ENCODE measurements at regions not wholly inside any gene's neighbourhood (a gene's known extent, or its start where the extent isn't known, plus 50 kb on each side); places are given as distances from the start of the nearest gene placed in this dataset.
"Not testable (repeated sequence)": the region's sequence is repeated elsewhere in the genome, so short reads cannot be mapped to it uniquely, and the experiment has no call there.

GRCh38 chr4:181021213-181021612 is 1222.0 kb upstream of the TENM3 start:
- no peaks in the 10 kb centered on the region for H3K27me3 ChIP-seq (ENCODE audit: insufficient read depth, low read length)
- H3K9me3 Mint-ChIP-seq (ENCODE audit: unreplicated experiment), result no peaks in the 10 kb centered on the region
- no peak overlapping the region for H3K4me2 ChIP-seq (ENCODE audit: low read length)
- H3K4me1 ChIP-seq (ENCODE audit: insufficient read depth, low read length), result no peaks in the 10 kb centered on the region
- no peak overlapping the region for H3K9ac ChIP-seq (ENCODE audit: low read length)
- DNase-seq (ENCODE audit: low read depth), result no peak
- H3K36me3 ChIP-seq (ENCODE audit: insufficient read depth, low read length), result no peaks in the 10 kb centered on the region
- H3K4me3 ChIP-seq (ENCODE audit: insufficient read depth, low read depth, low read length), result no peak overlapping the region
- H3K9me3 ChIP-seq (ENCODE audit: insufficient read depth, low read depth, low read length), result no peaks in the 10 kb centered on the region
- H3K27ac ChIP-seq (ENCODE audit: low read depth, low read length), result no peak overlapping the region
- peaks cover 4% of the 10 kb centered on the region for H3K4me1 Mint-ChIP-seq (ENCODE audit: low read depth, unreplicated experiment)
- H3K4me3 Mint-ChIP-seq (ENCODE audit: unreplicated experiment), result no peak overlapping the region
- no peaks in the 10 kb centered on the region for H3K79me2 ChIP-seq (ENCODE audit: insufficient read depth, low read length)
- FAIRE-seq, result no peak
- H2AFZ ChIP-seq (ENCODE audit: low read depth, low read length), result no peak overlapping the region
- no peak for TF ChIP-seq EZH2 (IDR thresholded peaks at IDR 0.05; ENCODE audit: insufficient read depth, low read length)
- TF ChIP-seq CTCF (IDR thresholded peaks at IDR 0.05; ENCODE audit: insufficient read depth, low read depth, low read length), result no peak
- no peaks in the 10 kb centered on the region for H3K27me3 Mint-ChIP-seq (ENCODE audit: low read depth, unreplicated experiment)
- H3K27ac Mint-ChIP-seq (ENCODE audit: unreplicated experiment), result no peak overlapping the region
- no peaks in the 10 kb centered on the region for H3K36me3 Mint-ChIP-seq (ENCODE audit: low read depth, unreplicated experiment)
- no peaks in the 10 kb centered on the region for H4K20me1 ChIP-seq (ENCODE audit: insufficient read depth, low read length)

- H3K4me3 ChIP-seq (ENCODE audit: insufficient read depth, low read depth, low read length); H3K27me3 ChIP-seq (ENCODE audit: insufficient read depth, low read length); H3K4me1 Mint-ChIP-seq (ENCODE audit: low read depth, unreplicated experiment); H3K79me2 ChIP-seq (ENCODE audit: insufficient read depth, low read length); H3K4me3 Mint-ChIP-seq (ENCODE audit: unreplicated experiment); H3K9me3 Mint-ChIP-seq (ENCODE audit: unreplicated experiment); H3K36me3 ChIP-seq (ENCODE audit: insufficient read depth, low read length); H3K36me3 Mint-ChIP-seq (ENCODE audit: low read depth, unreplicated experiment); H4K20me1 ChIP-seq (ENCODE audit: insufficient read depth, low read length); FAIRE-seq; H3K27me3 Mint-ChIP-seq (ENCODE audit: low read depth, unreplicated experiment); H3K9me3 ChIP-seq (ENCODE audit: insufficient read depth, low read depth, low read length); H3K27ac Mint-ChIP-seq (ENCODE audit: unreplicated experiment): not testable (repeated sequence)
- H3K9ac ChIP-seq (ENCODE audit: low read length), result peak overlapping the region; percentile 47
- H3K4me1 ChIP-seq (ENCODE audit: insufficient read depth, low read length), result peaks cover 12% of the 10 kb centered on the region
- peak overlapping the region; percentile 66 for H3K4me2 ChIP-seq (ENCODE audit: low read length)
- peak overlapping the region; percentile 46 for H2AFZ ChIP-seq (ENCODE audit: low read depth, low read length)
- H3K27ac ChIP-seq (ENCODE audit: low read depth, low read length), result peak overlapping the region; percentile 74
- DNase-seq (ENCODE audit: low read depth), result peak; percentile 90
These were observed 1212.9 kb upstream of the TENM3 start for GRCh38 chr4:181030135-181030921.

- no peaks in the 10 kb centered on the region for H4K20me1 ChIP-seq (ENCODE audit: insufficient read depth, low read length)
- no peak for FAIRE-seq
- no peak overlapping the region for H3K4me3 ChIP-seq (ENCODE audit: insufficient read depth, low read depth, low read length)
- no peaks in the 10 kb centered on the region for H3K79me2 ChIP-seq (ENCODE audit: insufficient read depth, low read length)
- H3K36me3 ChIP-seq (ENCODE audit: insufficient read depth, low read length), result no peaks in the 10 kb centered on the region
- H3K36me3 Mint-ChIP-seq (ENCODE audit: low read depth, unreplicated experiment), result peaks cover 4% of the 10 kb centered on the region
- H3K9ac ChIP-seq (ENCODE audit: low read length), result peak overlapping the region; percentile 41
- H3K4me2 ChIP-seq (ENCODE audit: low read length), result peak overlapping the region; percentile 66
- H3K27ac ChIP-seq (ENCODE audit: low read depth, low read length), result peak overlapping the region; percentile 74
- no peaks in the 10 kb centered on the region for H3K27me3 Mint-ChIP-seq (ENCODE audit: low read depth, unreplicated experiment)
- TF ChIP-seq EZH2 (IDR thresholded peaks at IDR 0.05; ENCODE audit: insufficient read depth, low read length) (no peak), CTCF (IDR thresholded peaks at IDR 0.05; ENCODE audit: insufficient read depth, low read depth, low read length) (no peak)
- no peak overlapping the region for H3K4me3 Mint-ChIP-seq (ENCODE audit: unreplicated experiment)
- peaks cover 12% of the 10 kb centered on the region for H3K4me1 ChIP-seq (ENCODE audit: insufficient read depth, low read length)
- peak; percentile 77 for DNase-seq (ENCODE audit: low read depth)
- H3K9me3 ChIP-seq (ENCODE audit: insufficient read depth, low read depth, low read length), result no peaks in the 10 kb centered on the region
- H3K27ac Mint-ChIP-seq (ENCODE audit: unreplicated experiment), result no peak overlapping the region
- no peaks in the 10 kb centered on the region for H3K27me3 ChIP-seq (ENCODE audit: insufficient read depth, low read length)
- no peaks in the 10 kb centered on the region for H3K9me3 Mint-ChIP-seq (ENCODE audit: unreplicated experiment)
- H2AFZ ChIP-seq (ENCODE audit: low read depth, low read length), result no peak overlapping the region
- no peaks in the 10 kb centered on the region for H3K4me1 Mint-ChIP-seq (ENCODE audit: low read depth, unreplicated experiment)
These were observed 1212.2 kb upstream of the TENM3 start for GRCh38 chr4:181030961-181031360.
